IMR-90 (cell line): ENCODE measurements at regions not wholly inside any gene's neighbourhood (a gene's known extent, or its start where the extent isn't known, plus 50 kb on each side); places are given as distances from the start of the nearest gene placed in this dataset.
A peak's percentile ranks its signal among the peaks of the same experiment; 100 is the strongest.

ENCODE experiments used
- ATAC-seq: fragments of 200-7000 bp; cut with Tn5 transposase; 2 replicates; pipeline ENCODE4 v1.9.1; 2020; ENCODE audit warnings: low read depth, mild to moderate bottlenecking, moderate library complexity
- BruUV-seq: library from RNA; stranded (reverse); fragments of 400-500 nt; replicated peaks from 2 replicates; lab custom pipeline; 2021; lab: Mats Ljungman, UMichigan
- CTCF ChIA-PET: fragments of 300-600 bp; formaldehyde crosslinking; extraction: SDS; loops from one replicate; lab custom pipeline; 2021; ENCODE audit warnings: antibody characterized with exemption; lab: Yijun Ruan, JAX
- POLR2A ChIA-PET: fragments of 300-600 bp; sonication (Branson Sonifier 250); formaldehyde crosslinking; loops from one replicate; lab custom pipeline; 2022; ENCODE audit warnings: antibody characterized with exemption; ENCODE audit not compliant: unreplicated experiment; lab: Charles Lee
- DNase-seq: peaks from one replicate; pipeline ENCODE4 v3.0.0; 2013
- H2AFZ ChIP-seq: replicated peaks from 2 replicates; pipeline ENCODE3; 2013; ENCODE audit warnings: low read length, mild to moderate bottlenecking; ENCODE audit not compliant: poor library complexity
- H2AK5ac ChIP-seq: 2 replicates; pipeline ENCODE4 v1.6.1; 2013; ENCODE audit warnings: low read depth, low read length, inconsistent platforms
- H2AK9ac ChIP-seq: replicated peaks from 2 replicates; pipeline ENCODE3; 2013; ENCODE audit warnings: mild to moderate bottlenecking, low read depth, low read length, moderate library complexity; ENCODE audit not compliant: poor library complexity
- H2BK120ac ChIP-seq: 2 replicates; pipeline ENCODE4 v1.6.1; 2013; ENCODE audit warnings: low read depth, low read length, inconsistent platforms
- H2BK15ac ChIP-seq: 3 replicates; pipeline ENCODE4 v1.6.1; 2013; ENCODE audit warnings: low read depth, low read length, inconsistent platforms
- H2BK20ac ChIP-seq: 2 replicates; pipeline ENCODE4 v1.6.1; 2013; ENCODE audit warnings: low read depth, mild to moderate bottlenecking, inconsistent platforms, low read length, moderate library complexity
- H2BK5ac ChIP-seq: 2 replicates; pipeline ENCODE4 v1.6.1; 2013; ENCODE audit warnings: mild to moderate bottlenecking, low read depth, low read length, inconsistent platforms; ENCODE audit not compliant: poor library complexity, severe bottlenecking
- H3K14ac ChIP-seq: replicated peaks from 2 replicates; pipeline ENCODE4 v1.6.1; 2013; ENCODE audit warnings: low read depth, low read length, inconsistent platforms
- H3K18ac ChIP-seq: 2 replicates; pipeline ENCODE4 v1.6.1; 2013; ENCODE audit warnings: low read depth, low read length, control low read depth
- H3K23ac ChIP-seq: 2 replicates; pipeline ENCODE4 v1.6.1; 2013; ENCODE audit warnings: low read depth, low read length, inconsistent platforms
- H3K27ac ChIP-seq: 2 replicates; pipeline ENCODE4 v1.5.1; 2013; ENCODE audit warnings: mild to moderate bottlenecking, control low read depth, low read length; ENCODE audit not compliant: insufficient read depth
- H3K27me3 ChIP-seq: 2 replicates; pipeline ENCODE4 v1.6.1; 2013; ENCODE audit warnings: low read length; ENCODE audit not compliant: control insufficient read depth, insufficient read depth
- H3K36me3 ChIP-seq: 2 replicates; pipeline ENCODE4 v1.6.1; 2013; ENCODE audit warnings: low read length, mixed read lengths; ENCODE audit not compliant: control insufficient read depth, insufficient read depth
- H3K4ac ChIP-seq: 2 replicates; pipeline ENCODE4 v1.6.1; 2013; ENCODE audit warnings: low read depth, low read length, inconsistent platforms
- H3K4me1 ChIP-seq: 2 replicates; pipeline ENCODE4 v1.6.1; 2013; ENCODE audit warnings: low read length, mixed read lengths; ENCODE audit not compliant: control insufficient read depth, insufficient read depth
- H3K4me2 ChIP-seq: 2 replicates; pipeline ENCODE4 v1.6.1; 2013; ENCODE audit warnings: low read depth, mild to moderate bottlenecking, control low read depth, low read length, moderate library complexity
- H3K4me3 ChIP-seq: 2 replicates; pipeline ENCODE4 v1.5.1; 2013; ENCODE audit warnings: low read depth, mild to moderate bottlenecking, control low read depth, low read length, moderate library complexity; ENCODE audit not compliant: insufficient read depth
- H3K56ac ChIP-seq: 2 replicates; pipeline ENCODE4 v1.6.1; 2013; ENCODE audit warnings: low read length, inconsistent platforms; ENCODE audit not compliant: insufficient read depth; ENCODE audit errors: extremely low read depth
- H3K79me1 ChIP-seq, 2 experiments: 2 replicates each; pipeline ENCODE4 v1.6.1; 2013; ENCODE audit warnings: low read length in 2 of 2, inconsistent platforms in 1 of 2, low read depth in 1 of 2
- H3K9ac ChIP-seq: 2 replicates; pipeline ENCODE4 v1.6.1; 2013; ENCODE audit warnings: low read depth, low read length, control low read depth
- H3K9me1 ChIP-seq: 2 replicates; pipeline ENCODE4 v1.6.1; 2013; ENCODE audit warnings: low read length, inconsistent platforms; ENCODE audit not compliant: insufficient read depth
- H3K9me3 ChIP-seq: 2 replicates; pipeline ENCODE4 v1.6.1; 2013; ENCODE audit warnings: low read length; ENCODE audit not compliant: control insufficient read depth, insufficient read depth
- H4K20me1 ChIP-seq: 2 replicates; pipeline ENCODE4 v1.6.1; 2013; ENCODE audit warnings: low read length, inconsistent platforms; ENCODE audit not compliant: insufficient read depth
- H4K5ac ChIP-seq: 2 replicates; pipeline ENCODE4 v1.6.1; 2013; ENCODE audit warnings: mild to moderate bottlenecking, low read depth, low read length, control low read depth
- H4K8ac ChIP-seq, 2 experiments: 2 replicates each; pipeline ENCODE4 v1.6.1; 2013; ENCODE audit warnings: low read depth in 2 of 2, low read length in 2 of 2, control low read depth in 1 of 2, inconsistent platforms in 1 of 2
- H4K91ac ChIP-seq: 2 replicates; pipeline ENCODE4 v1.6.1; 2013; ENCODE audit warnings: low read depth, low read length, inconsistent platforms; ENCODE audit not compliant: insufficient read depth
- BHLHE40 ChIP-seq: fragments of 150-350 bp; IDR thresholded peaks from 2 replicates; pipeline ENCODE4 v1.6.1; 2016; ENCODE audit warnings: mild to moderate bottlenecking, low read depth, low read length
- CEBPB ChIP-seq: IDR thresholded peaks from 2 replicates; pipeline ENCODE4 v1.6.1; 2012; ENCODE audit warnings: low read depth, low read length, improper control_type of control experiment
- CHD1 ChIP-seq: IDR thresholded peaks from 2 replicates; pipeline ENCODE4 v1.6.1; 2012; ENCODE audit warnings: low read depth, low read length, improper control_type of control experiment
- CTCF ChIP-seq: conservative IDR thresholded peaks from 2 replicates; pipeline ENCODE4 v1.5.1; 2012; ENCODE audit warnings: mild to moderate bottlenecking, low read depth, low read length, improper control_type of control experiment
- FOS ChIP-seq: fragments of 150-350 bp; IDR thresholded peaks from 2 replicates; pipeline ENCODE4 v1.6.1; 2016; ENCODE audit warnings: low read depth, low read length
- MAFK ChIP-seq: IDR thresholded peaks from 2 replicates; pipeline ENCODE4 v1.6.1; 2012; ENCODE audit warnings: low read depth, low read length, improper control_type of control experiment
- MAZ ChIP-seq: IDR thresholded peaks from 2 replicates; pipeline ENCODE4 v1.6.1; 2012; ENCODE audit warnings: low read depth, mild to moderate bottlenecking, low read length, improper control_type of control experiment, moderate library complexity, borderline replicate concordance
- MXI1 ChIP-seq: IDR thresholded peaks from 2 replicates; pipeline ENCODE4 v1.6.1; 2012; ENCODE audit warnings: low read depth, mild to moderate bottlenecking, low read length, moderate library complexity, borderline replicate concordance
- NFE2L2 ChIP-seq: fragments of 150-350 bp; IDR thresholded peaks from 2 replicates; pipeline ENCODE4 v1.6.1; 2016; ENCODE audit warnings: low read depth, mild to moderate bottlenecking, low read length
- POLR2A ChIP-seq: IDR thresholded peaks from 2 replicates; pipeline ENCODE4 v1.6.1; 2012; ENCODE audit warnings: mild to moderate bottlenecking, low read depth, low read length
- RAD21 ChIP-seq: IDR thresholded peaks from 2 replicates; pipeline ENCODE4 v1.6.1; 2012; ENCODE audit warnings: low read length, improper control_type of control experiment
- RCOR1 ChIP-seq: IDR thresholded peaks from 2 replicates; pipeline ENCODE4 v1.6.1; 2012; ENCODE audit warnings: mild to moderate bottlenecking, low read length, improper control_type of control experiment; ENCODE audit not compliant: insufficient replicate concordance
- RFX5 ChIP-seq: IDR thresholded peaks from 2 replicates; pipeline ENCODE4 v1.8.0; 2012; ENCODE audit warnings: low read depth, mild to moderate bottlenecking, low read length, moderate library complexity
- SMC3 ChIP-seq: fragments of 150-350 bp; IDR thresholded peaks from 2 replicates; pipeline ENCODE4 v1.6.1; 2016; ENCODE audit warnings: low read depth, mild to moderate bottlenecking, antibody characterized with exemption, low read length, moderate library complexity
- WGBS, 2 experiments: methylation state at CpG; one replicate each; pipeline versions ENCODE4 v1.1.5 to v1.1.7; 2013; ENCODE audit warnings: missing lambda C conversion rate in 2 of 2; ENCODE audit not compliant: insufficient read length in 1 of 2; ENCODE audit errors: extremely low coverage in 2 of 2; 5-methylcytosine and 5-hydroxymethylcytosine counted together
- dilution Hi-C: fragments of 300-500 bp; cut with HindIII; formaldehyde crosslinking; loops from one replicate; pipeline ENCODE4 v1.14.3; 2018; ENCODE audit warnings: low sequenced_read_pairs; ENCODE audit not compliant: unreplicated experiment
- in situ Hi-C: fragments of 300-500 bp; cut with MboI; formaldehyde crosslinking; loops from 3 replicates; pipeline ENCODE4 v1.14.3; 2019; ENCODE audit warnings: low sequenced_read_pairs, inconsistent platforms, mixed read lengths
- intact Hi-C: fragments of 100-400 bp; cut with micrococcal nuclease; formaldehyde crosslinking; loops from 2 replicates; pipeline ENCODE4 v1.10.0; 2022
- TF ChIP-seq, protein P1 (sequence below): fragments of 150-350 bp; IDR thresholded peaks from 2 replicates; pipeline ENCODE4 v1.6.1; 2017; ENCODE audit warnings: mild to moderate bottlenecking, antibody characterized with exemption, low read length, low read depth
- TF ChIP-seq, protein P2 (sequence below): fragments of 150-350 bp; IDR thresholded peaks from 2 replicates; pipeline ENCODE4 v1.6.1; 2016; ENCODE audit warnings: low read depth, mild to moderate bottlenecking, low read length, moderate library complexity, borderline replicate concordance

DNA sequence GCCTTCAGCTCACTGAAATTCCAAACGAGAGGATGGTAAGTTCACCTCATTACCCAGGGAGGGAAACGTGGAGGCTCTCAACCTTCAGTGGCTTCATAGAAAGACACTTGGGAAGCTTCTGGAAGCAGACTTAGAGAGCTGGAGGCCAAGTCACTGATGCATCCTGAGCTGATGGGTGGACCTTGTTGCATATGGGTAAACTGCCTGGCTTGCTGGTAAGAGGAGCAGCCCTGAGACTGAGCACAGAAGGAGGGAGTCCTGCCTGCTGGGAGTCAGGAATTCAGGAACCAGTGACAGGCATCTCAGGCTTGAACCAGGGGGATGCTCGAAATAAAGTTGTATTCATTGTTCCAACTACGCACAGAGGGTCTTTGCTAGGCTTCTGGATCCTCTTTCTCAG, 66.5 kb upstream of the NPAS2 start:
- Histone ChIP-seq H3K18ac (peak overlapping the region; percentile 88), H3K56ac (no peak overlapping the region), H2BK5ac (peak overlapping the region; percentile 75), H3K36me3 (no peaks in the 10 kb centered on the region), H3K27me3 (no peaks in the 10 kb centered on the region), H2BK20ac (peak overlapping the region; percentile 97), H4K91ac (peak overlapping the region; percentile 91), H3K23ac (peak overlapping the region; percentile 85), H3K27ac (no peak overlapping the region; the same call in 1 of the 2 replicates), H2AFZ (no peak overlapping the region), H4K20me1 (no peaks in the 10 kb centered on the region), H3K4me2 (no peak overlapping the region), H2BK120ac (peak overlapping the region; percentile 92), H2AK9ac (no peak overlapping the region), H3K4me3 (no peak overlapping the region), H3K9ac (no peak overlapping the region), H2BK15ac (peak overlapping the region; percentile 93), H3K14ac (peak overlapping the region; percentile 83), H3K9me1 (peaks cover 31% of the 10 kb centered on the region), H3K79me1 (peaks cover 0 to 4% of the 10 kb centered on the region in 2 experiments; a peak in 2 of 4 replicates), H4K5ac (peak overlapping the region; percentile 77; the same call in 1 of the 2 replicates), H3K4me1 (peaks cover 28% of the 10 kb centered on the region), H3K4ac (peak overlapping the region; percentile 89), H2AK5ac (peak overlapping the region; percentile 93), H3K9me3 (no peaks in the 10 kb centered on the region), H4K8ac (peak overlapping the region; percentile 41 to 92)
- intact Hi-C loops: no loop called here
- CTCF ChIA-PET: no interaction called here
- DNase-seq: no peak
- 100% methylated on average over 1 of the region's 4 CpGs; no CpG with 5 or more reads in 1 of the 2 experiments for WGBS, 2 experiments
- no peak for ATAC-seq
- POLR2A ChIA-PET: no interaction called here
- BruUV-seq: no TSS peak
- in situ Hi-C loops: no loop called here
- dilution Hi-C loops: no loop called here
- TF ChIP-seq, protein P1, sequence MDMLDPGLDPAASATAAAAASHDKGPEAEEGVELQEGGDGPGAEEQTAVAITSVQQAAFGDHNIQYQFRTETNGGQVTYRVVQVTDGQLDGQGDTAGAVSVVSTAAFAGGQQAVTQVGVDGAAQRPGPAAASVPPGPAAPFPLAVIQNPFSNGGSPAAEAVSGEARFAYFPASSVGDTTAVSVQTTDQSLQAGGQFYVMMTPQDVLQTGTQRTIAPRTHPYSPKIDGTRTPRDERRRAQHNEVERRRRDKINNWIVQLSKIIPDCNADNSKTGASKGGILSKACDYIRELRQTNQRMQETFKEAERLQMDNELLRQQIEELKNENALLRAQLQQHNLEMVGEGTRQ: no peak
- TF ChIP-seq POLR2A: no peak
- TF ChIP-seq RFX5: no peak
- TF ChIP-seq MAZ: no peak
- TF ChIP-seq, protein P2, sequence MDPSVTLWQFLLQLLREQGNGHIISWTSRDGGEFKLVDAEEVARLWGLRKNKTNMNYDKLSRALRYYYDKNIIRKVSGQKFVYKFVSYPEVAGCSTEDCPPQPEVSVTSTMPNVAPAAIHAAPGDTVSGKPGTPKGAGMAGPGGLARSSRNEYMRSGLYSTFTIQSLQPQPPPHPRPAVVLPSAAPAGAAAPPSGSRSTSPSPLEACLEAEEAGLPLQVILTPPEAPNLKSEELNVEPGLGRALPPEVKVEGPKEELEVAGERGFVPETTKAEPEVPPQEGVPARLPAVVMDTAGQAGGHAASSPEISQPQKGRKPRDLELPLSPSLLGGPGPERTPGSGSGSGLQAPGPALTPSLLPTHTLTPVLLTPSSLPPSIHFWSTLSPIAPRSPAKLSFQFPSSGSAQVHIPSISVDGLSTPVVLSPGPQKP: no peak
- TF ChIP-seq FOS: no peak
- no peak for TF ChIP-seq MAFK
- TF ChIP-seq CEBPB: no peak
- TF ChIP-seq MXI1: no peak
- no peak for TF ChIP-seq CHD1
- no peak for TF ChIP-seq RAD21
- no peak for TF ChIP-seq BHLHE40
- no peak for TF ChIP-seq SMC3
- no peak for TF ChIP-seq NFE2L2
- TF ChIP-seq RCOR1: no peak
- TF ChIP-seq CTCF: no peak
